SH-SY5Y (cell line): ENCODE measurements at regions not wholly inside any gene's neighbourhood (a gene's known extent, or its start where the extent isn't known, plus 50 kb on each side); places are given as distances from the start of the nearest gene placed in this dataset.

ENCODE experiments used
- GATA2 ChIP-seq: IDR thresholded peaks from 2 replicates; pipeline ENCODE4 v1.6.1; 2011; ENCODE audit warnings: mild to moderate bottlenecking, low read depth, low read length
- GATA3 ChIP-seq: IDR thresholded peaks from 2 replicates; pipeline ENCODE4 v1.6.1; 2011; ENCODE audit warnings: low read depth, mild to moderate bottlenecking, low read length, moderate library complexity

GRCh38 chr13:61276401-61276800 lies 139.2 kb downstream of the PCDH20 start:
- TF ChIP-seq GATA2 (no peak), GATA3 (no peak)
